Stimulated activated CD8-positive, alpha-beta memory T cell treated with anti-CD3 and anti-CD28 coated beads, Interleukin-15, amount 100 ng/mL, for 48 hours (primary cell): ENCODE measurements at regions not wholly inside any gene's neighbourhood (a gene's known extent, or its start where the extent isn't known, plus 50 kb on each side); places are given as distances from the start of the nearest gene placed in this dataset.

ENCODE experiments used
- DNase-seq, 2 donors: peaks; one replicate each; pipeline ENCODE4 v3.0.0-alpha.2; 2020; ENCODE audit warnings: low read depth in 2 of 2

DNA sequence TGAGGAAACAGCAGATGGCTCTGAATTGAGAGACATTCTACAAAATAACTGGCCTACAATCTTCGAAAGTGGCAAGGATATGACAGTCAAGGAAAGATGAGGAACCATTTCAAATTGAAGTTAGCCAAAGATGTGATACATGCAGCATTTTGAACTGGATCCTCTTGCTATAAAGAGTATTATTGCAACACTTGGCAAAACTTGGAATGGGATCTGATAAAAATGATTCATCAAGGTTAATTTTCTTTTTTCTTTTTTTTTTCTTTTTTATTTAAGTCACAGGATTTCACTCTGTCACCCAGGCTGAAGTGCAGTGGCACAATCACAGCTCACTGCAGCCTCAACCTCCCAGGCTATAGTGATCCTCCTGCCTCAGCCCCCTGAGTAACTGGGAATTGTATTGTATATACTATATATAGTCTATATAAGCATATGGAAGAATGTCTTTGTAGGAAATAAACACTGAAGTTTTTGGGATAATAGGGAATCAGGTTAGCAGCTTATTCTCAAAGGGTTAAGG is 49.8 kb upstream of the GJA8 start:
- DNase-seq, result no peak
